ENCODE measurements at regions not wholly inside any gene's neighbourhood (a gene's known extent, or its start where the extent isn't known, plus 50 kb on each side); places are given as distances from the start of the nearest gene placed in this dataset.

DNA sequence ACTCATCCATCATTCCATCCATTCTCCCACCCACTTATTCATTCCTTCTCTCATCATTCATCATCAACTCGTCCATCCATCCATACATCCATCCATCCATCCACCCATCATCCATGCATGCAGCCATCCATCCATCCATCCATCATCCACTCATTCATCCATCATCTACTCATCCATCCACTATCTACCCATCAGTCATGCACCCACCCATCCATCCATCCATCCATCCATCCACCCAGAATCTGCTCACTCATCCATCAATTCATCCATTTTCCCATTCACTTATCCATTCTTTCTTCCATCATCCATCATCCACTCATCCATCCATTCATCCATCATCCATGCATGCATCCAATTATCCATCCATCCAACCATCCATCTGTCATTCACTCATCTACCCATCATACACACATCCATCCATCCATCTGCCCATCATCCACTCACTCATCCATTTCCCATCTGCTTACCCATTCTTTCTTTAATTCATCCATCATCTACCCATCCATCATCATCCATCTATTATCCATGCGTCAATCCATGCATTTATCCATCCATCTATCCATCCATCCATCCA lies 107.1 kb upstream of the WSCD2 start:
- 62 to 82% (median 74%) methylated on average over 2 of the region's 2 CpGs for WGBS, 3 donors
- TF ChIP-seq POLR2A (IDR thresholded peaks at IDR 0.05) (no peak), EP300 (IDR thresholded peaks at IDR 0.05) (no peak)
- TF ChIP-seq, protein P1, sequence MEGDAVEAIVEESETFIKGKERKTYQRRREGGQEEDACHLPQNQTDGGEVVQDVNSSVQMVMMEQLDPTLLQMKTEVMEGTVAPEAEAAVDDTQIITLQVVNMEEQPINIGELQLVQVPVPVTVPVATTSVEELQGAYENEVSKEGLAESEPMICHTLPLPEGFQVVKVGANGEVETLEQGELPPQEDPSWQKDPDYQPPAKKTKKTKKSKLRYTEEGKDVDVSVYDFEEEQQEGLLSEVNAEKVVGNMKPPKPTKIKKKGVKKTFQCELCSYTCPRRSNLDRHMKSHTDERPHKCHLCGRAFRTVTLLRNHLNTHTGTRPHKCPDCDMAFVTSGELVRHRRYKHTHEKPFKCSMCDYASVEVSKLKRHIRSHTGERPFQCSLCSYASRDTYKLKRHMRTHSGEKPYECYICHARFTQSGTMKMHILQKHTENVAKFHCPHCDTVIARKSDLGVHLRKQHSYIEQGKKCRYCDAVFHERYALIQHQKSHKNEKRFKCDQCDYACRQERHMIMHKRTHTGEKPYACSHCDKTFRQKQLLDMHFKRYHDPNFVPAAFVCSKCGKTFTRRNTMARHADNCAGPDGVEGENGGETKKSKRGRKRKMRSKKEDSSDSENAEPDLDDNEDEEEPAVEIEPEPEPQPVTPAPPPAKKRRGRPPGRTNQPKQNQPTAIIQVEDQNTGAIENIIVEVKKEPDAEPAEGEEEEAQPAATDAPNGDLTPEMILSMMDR (IDR thresholded peaks at IDR 0.05) = no peak
- no peak overlapping the region for H3K4me3 ChIP-seq
- peaks cover 0 to 8% of the 10 kb centered on the region in 2 donors for H3K9me3 ChIP-seq
- H3K27ac ChIP-seq = no peak overlapping the region
- no peak for DNase-seq
- H3K36me3 ChIP-seq = no peaks in the 10 kb centered on the region
- intact Hi-C loops (cut with DNase I) = no loop called here
- H3K4me1 ChIP-seq (ENCODE audit: insufficient read depth) = no peaks in the 10 kb centered on the region
- H3K27me3 ChIP-seq = no peaks in the 10 kb centered on the region

DNA sequence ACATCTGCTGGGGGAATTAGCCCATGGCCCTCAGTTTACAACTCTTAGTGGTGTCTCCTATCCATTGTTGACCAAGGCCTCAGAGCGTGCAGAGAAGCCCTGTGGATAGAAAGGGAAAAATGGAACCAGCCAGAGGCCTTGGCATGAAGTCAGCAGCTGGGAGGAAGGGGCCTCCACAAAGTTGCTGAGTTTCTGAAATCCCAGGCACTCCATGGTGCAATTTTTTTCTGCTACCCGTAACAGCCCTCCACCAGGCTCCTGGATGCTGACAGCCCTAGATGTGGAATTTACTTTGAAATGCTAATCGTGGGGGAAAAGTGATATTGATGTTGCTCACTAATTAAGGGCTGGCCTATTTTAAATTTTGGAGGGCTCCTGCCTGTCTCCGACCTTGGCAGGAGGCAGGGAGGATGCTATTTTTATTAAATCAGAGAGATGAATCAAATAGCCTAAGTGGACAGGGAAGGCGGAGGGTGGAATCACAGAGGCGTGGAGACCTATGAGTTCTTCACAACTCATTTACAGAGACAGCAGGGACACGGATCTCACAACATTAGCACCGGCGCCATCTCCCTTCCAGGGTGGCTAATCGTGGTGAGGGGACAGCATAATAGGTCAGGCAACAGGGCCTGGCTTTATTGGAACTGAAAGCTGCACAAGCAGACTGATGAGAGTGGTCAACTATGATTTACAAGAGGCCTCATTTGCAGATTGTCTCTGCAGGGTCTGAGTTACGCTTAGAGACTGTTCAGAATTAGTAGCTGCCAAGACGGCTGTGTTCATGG lies 99.8 kb upstream of the WSCD2 start:
- Histone ChIP-seq H3K36me3 (no peaks in the 10 kb centered on the region), H3K4me3 (no peak overlapping the region), H3K4me1 (ENCODE audit: insufficient read depth) (no peaks in the 10 kb centered on the region), H3K9me3 (no peaks in the 10 kb centered on the region), H3K27me3 (no peaks in the 10 kb centered on the region), H3K27ac (no peak overlapping the region)
- 17 to 25% (median 17%) methylated on average over 12 of the region's 12 CpGs for WGBS, 3 donors
- intact Hi-C loops (cut with DNase I) = no loop called here
- DNase-seq = no peak
- no peak for TF ChIP-seq EP300 (IDR thresholded peaks at IDR 0.05)
- TF ChIP-seq POLR2A (IDR thresholded peaks at IDR 0.05) = no peak
- TF ChIP-seq, protein P1 (IDR thresholded peaks at IDR 0.05) = no peak

DNA sequence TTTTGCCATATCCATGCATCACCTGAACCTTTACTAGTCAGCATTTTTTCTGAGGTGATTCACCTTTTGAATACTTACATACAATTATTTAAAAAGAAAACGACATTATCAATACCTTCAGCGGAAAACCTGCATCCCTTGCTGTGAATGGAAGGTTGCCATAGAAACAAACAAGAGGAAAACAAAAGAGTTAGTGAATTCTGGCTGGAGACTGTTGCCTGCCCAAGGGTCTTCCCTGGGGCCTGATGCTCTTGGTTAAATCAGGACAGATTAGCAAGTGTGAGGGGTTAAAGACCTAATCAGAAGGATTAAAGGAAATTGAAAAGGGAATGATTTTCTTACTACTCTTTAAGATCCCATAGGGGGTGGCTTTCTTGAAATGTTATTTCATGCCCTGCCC lies 96.0 kb upstream of the WSCD2 start:
- intact Hi-C loops (cut with DNase I) = no loop called here
- H3K4me1 ChIP-seq (ENCODE audit: insufficient read depth) = no peaks in the 10 kb centered on the region
- H3K9me3 ChIP-seq = no peaks in the 10 kb centered on the region
- no peaks in the 10 kb centered on the region for H3K36me3 ChIP-seq
- no peaks in the 10 kb centered on the region for H3K27me3 ChIP-seq
- no peak overlapping the region for H3K4me3 ChIP-seq
- H3K27ac ChIP-seq = no peak overlapping the region
- no peak for DNase-seq
- no peak for TF ChIP-seq EP300 (IDR thresholded peaks at IDR 0.05)
- no peak for TF ChIP-seq POLR2A (IDR thresholded peaks at IDR 0.05)
- TF ChIP-seq, protein P1 (IDR thresholded peaks at IDR 0.05) = no peak
- 53 to 65% (median 55%) methylated on average over 2 of the region's 2 CpGs for WGBS, 3 donors

DNA sequence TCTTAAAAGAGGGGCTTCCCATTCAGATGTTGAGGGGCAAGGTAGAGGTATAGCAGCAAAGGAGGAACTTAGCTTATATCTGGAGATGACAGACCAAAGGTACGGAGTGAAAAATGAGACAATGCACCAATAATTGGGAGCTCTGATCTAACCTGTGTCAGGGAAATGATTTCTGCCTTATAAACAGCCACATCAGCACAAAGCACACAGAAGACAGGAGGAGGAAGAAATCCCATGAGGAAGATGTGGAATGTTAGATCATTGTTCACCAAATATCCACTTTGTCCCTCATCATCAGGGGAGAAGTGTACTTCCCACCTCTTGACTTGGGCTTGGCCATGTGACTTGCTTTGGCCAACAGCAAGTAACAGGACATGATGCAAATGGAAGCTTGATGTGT lies 93.7 kb upstream of the WSCD2 start:
- no peaks in the 10 kb centered on the region for H3K9me3 ChIP-seq
- TF ChIP-seq POLR2A (IDR thresholded peaks at IDR 0.05) (no peak), EP300 (IDR thresholded peaks at IDR 0.05) (no peak)
- TF ChIP-seq, protein P1 (IDR thresholded peaks at IDR 0.05) = no peak
- H3K4me1 ChIP-seq (ENCODE audit: insufficient read depth) = no peaks in the 10 kb centered on the region
- 79 to 97% (median 80%) methylated on average over 1 of the region's 1 CpG for WGBS, 3 donors
- no peak overlapping the region for H3K4me3 ChIP-seq
- H3K36me3 ChIP-seq = no peaks in the 10 kb centered on the region
- no peak overlapping the region for H3K27ac ChIP-seq
- no peak for DNase-seq
- H3K27me3 ChIP-seq = no peaks in the 10 kb centered on the region
- intact Hi-C loops (cut with DNase I) = no loop called here

Measured in ovary (tissue), 7 donors.